Thymus (tissue), 11 donors: ENCODE measurements at regions not wholly inside any gene's neighbourhood (a gene's known extent, or its start where the extent isn't known, plus 50 kb on each side); places are given as distances from the start of the nearest gene placed in this dataset.

Experiments used
- DNase-seq, 9 donors: peaks; one replicate each; pipeline ENCODE4 v3.0.0-alpha.2; 2013; ENCODE audit warnings: low spot score in 9 of 9, low read depth in 6 of 9, missing footprints in 1 of 9
- H3K27ac ChIP-seq, 2 donors: one replicate each; pipeline ENCODE4 v1.5.1; 2013; ENCODE audit warnings: control low read depth in 1 of 2, low read depth in 1 of 2, low read length in 1 of 2, mild to moderate bottlenecking in 1 of 2, moderate library complexity in 1 of 2
- H3K27me3 ChIP-seq, 2 donors: one replicate each; pipeline ENCODE4 v1.5.1; 2013; ENCODE audit warnings: low read length in 1 of 2; ENCODE audit not compliant: control insufficient read depth in 2 of 2, insufficient read depth in 1 of 2
- H3K36me3 ChIP-seq, 2 donors: one replicate each; pipeline ENCODE4 v1.5.1; 2013; ENCODE audit warnings: low read length in 1 of 2, mild to moderate bottlenecking in 1 of 2, moderate library complexity in 1 of 2; ENCODE audit not compliant: control insufficient read depth in 2 of 2, insufficient read depth in 2 of 2
- H3K4me1 ChIP-seq, 2 donors: one replicate each; pipeline ENCODE4 v1.5.1; 2013; ENCODE audit warnings: low read length in 2 of 2; ENCODE audit not compliant: control insufficient read depth in 2 of 2, insufficient read depth in 2 of 2
- H3K4me3 ChIP-seq, 2 donors: one replicate each; pipeline ENCODE4 v1.5.1; 2013; ENCODE audit warnings: low read length in 2 of 2, control low read depth in 1 of 2, mild to moderate bottlenecking in 1 of 2
- H3K9me3 ChIP-seq, 2 donors: one replicate each; pipeline ENCODE4 v1.5.1; 2013; ENCODE audit warnings: low read length in 1 of 2, mild to moderate bottlenecking in 1 of 2; ENCODE audit not compliant: control insufficient read depth in 2 of 2, insufficient read depth in 1 of 2
- WGBS: extraction: QIAGEN DNeasy Blood & Tissue Kit; methylation state at CpG from one replicate; pipeline ENCODE4 v1.1.7; 2013; 5-methylcytosine and 5-hydroxymethylcytosine counted together
- donor health status: healthy.

DNA sequence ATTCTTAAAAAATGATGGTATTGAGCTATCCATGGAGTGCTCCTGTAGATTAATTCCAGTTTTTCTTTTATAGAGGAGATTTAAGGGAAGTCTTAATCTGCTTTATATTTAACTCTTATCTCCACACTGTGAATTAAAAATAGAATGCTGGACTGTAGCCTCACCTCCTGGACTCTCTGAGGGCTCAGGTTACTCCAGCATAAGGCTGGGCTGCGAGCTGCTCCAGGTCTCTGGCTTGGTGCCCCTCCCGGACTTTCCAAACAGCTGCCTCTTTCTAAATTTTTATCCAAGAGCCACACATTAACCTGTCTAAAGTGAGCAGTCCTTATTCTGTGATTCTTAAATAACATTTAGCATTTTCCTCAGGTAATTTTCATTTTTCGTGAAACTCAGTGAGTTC lies 218.7 kb upstream of the JADE1 start:
- Histone ChIP-seq H3K27me3 (no peaks in the 10 kb centered on the region), H3K4me1 (no peaks in the 10 kb centered on the region), H3K9me3 (no peaks in the 10 kb centered on the region), H3K27ac (no peak overlapping the region), H3K36me3 (no peaks in the 10 kb centered on the region), H3K4me3 (no peak overlapping the region)
- DNase-seq: no peak
- 89% methylated on average over 3 of the region's 3 CpGs for WGBS

DNA sequence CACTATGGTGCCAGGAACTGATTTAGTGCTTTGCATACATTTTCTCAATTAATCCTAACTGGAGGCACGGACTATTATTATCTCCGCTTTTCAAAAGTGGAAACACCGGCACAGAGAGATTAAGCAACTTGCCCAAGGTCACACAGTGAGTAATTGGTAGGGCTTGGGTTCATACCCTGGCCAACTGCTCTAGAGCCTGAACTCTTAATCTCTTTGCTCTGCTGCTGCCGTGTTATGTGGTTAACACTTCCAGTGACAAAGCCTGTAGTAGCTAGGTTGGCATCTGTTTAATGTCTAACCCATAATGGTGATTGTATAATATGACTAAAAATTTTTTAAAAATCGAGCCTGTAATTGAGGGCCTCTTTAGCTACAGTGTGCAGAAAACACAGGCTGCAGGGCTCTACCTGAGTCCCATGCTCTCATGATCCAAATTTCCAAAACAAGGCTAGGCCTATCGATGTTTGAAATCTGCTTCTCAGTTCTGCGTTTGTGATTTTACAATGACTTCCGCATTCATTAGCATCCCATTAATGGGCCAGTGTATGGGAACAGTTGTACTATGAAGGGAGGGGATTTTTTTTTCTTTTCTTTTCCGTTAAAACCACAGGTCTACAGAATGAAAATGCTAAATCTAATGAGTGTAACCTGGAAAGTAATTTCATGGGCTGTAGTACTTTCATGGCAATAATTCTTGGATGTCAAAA lies 219.3 kb upstream of the JADE1 start:
- no peaks in the 10 kb centered on the region for H3K36me3 ChIP-seq
- no peak for DNase-seq
- H3K9me3 ChIP-seq: no peaks in the 10 kb centered on the region
- H3K4me3 ChIP-seq: no peak overlapping the region
- no peaks in the 10 kb centered on the region for H3K27me3 ChIP-seq
- no peaks in the 10 kb centered on the region for H3K4me1 ChIP-seq
- 94% methylated on average over 9 of the region's 9 CpGs for WGBS
- H3K27ac ChIP-seq: no peak overlapping the region

DNA sequence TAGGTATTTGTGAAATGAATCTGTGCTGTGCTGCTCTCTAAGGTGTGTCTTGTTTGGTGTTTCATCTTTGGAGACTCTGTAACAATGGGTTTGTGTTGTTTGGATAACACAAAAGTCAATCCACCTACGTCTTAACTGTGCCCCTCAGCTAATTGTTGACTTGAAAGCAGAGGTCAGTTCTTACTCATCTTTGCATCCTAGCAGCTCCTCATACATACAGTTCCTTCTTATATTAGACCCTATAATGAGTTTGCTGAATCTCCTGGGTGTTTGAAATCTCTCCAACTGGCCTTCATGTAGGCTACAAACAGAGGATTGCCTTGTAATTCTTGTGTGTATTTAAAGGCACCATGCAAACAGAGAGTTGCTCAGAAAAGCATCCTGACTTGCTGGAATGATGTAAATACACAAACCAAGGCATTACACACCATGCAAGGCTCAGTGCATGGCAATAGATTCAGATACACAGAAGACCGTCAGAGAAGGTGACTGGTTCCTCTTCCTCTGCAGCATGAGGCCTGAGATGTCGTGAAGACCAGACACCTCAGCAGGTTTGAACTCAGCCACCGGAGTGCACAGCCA lies 220.0 kb upstream of the JADE1 start:
- H3K9me3 ChIP-seq: no peaks in the 10 kb centered on the region
- DNase-seq: no peak
- H3K4me1 ChIP-seq: no peaks in the 10 kb centered on the region
- no peaks in the 10 kb centered on the region for H3K27me3 ChIP-seq
- 92% methylated on average over 4 of the region's 4 CpGs for WGBS
- H3K27ac ChIP-seq: no peak overlapping the region
- no peak overlapping the region for H3K4me3 ChIP-seq
- no peaks in the 10 kb centered on the region for H3K36me3 ChIP-seq

DNA sequence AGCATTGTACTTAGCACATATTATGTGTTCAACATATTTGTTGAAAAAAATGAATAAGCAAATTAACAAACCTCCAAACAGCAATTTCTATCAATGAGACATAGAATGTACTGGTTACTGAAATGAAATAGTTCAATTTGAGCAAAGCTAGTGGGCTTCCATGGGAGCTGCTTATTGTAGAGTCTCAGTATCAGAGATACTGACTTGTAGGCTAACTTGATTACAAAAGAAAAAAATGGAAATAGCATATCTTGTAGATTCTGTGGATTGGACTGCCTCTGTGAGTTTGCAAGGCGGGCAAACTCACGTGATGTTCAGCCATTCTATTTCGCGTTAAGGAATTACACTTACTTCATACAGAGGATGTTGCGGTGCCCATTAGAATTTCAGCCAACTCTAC lies 222.1 kb upstream of the JADE1 start:
- no peaks in the 10 kb centered on the region for H3K9me3 ChIP-seq
- H3K27ac ChIP-seq: no peak overlapping the region
- no peaks in the 10 kb centered on the region for H3K4me1 ChIP-seq
- 96% methylated on average over 5 of the region's 5 CpGs for WGBS
- DNase-seq: no peak
- no peak overlapping the region for H3K4me3 ChIP-seq
- H3K36me3 ChIP-seq: no peaks in the 10 kb centered on the region
- no peaks in the 10 kb centered on the region for H3K27me3 ChIP-seq

DNA sequence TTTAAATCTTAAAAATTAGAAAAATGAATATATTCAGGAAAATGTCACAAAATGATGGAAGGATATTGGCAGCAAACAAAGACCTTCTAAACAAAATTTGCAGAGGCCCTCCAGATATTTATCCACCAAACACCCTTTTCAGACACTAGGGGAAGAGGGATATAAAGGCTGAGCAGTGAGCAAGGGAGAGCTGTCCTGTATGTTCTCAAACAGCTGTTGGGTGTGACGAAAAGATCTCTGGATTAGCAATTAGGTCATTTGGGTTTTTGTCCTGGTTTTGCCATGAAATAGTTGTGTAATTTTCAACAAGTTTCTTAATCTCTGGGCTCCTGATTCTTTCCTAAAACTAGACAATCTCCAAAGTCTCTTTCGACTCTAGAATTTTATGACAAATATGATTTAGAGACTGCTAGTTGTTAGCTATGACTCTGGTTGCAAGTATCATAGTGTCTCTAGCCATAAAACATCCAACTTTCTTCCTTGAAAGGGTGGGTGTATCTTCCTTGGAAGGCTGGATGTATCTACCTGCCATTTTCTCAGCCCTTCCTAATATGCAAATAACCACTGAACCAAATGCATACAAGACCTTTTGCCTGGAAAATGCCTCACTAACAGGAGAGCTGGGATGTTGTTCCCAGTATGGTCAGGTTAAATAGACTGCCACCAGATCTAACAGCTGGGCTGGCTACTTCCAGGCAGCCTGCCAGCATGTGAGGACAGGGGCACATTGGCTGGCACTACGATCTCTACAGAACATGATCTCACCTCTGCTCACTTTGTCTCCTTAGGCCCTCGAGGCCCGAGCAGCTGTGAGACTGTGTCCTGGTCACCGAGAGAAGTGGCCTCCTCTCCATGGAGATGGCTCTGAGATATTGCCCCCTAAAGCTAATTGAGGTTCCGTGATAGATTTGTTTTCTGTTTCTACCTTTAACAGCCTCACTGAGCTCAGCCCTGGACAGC lies 225.5 kb upstream of the JADE1 start:
- H3K27ac ChIP-seq: no peak overlapping the region
- no peaks in the 10 kb centered on the region for H3K27me3 ChIP-seq
- no peak for DNase-seq
- no peaks in the 10 kb centered on the region for H3K9me3 ChIP-seq
- WGBS: 94% methylated on average over 7 of the region's 7 CpGs
- H3K4me1 ChIP-seq: no peaks in the 10 kb centered on the region
- no peaks in the 10 kb centered on the region for H3K36me3 ChIP-seq
- no peak overlapping the region for H3K4me3 ChIP-seq

DNA sequence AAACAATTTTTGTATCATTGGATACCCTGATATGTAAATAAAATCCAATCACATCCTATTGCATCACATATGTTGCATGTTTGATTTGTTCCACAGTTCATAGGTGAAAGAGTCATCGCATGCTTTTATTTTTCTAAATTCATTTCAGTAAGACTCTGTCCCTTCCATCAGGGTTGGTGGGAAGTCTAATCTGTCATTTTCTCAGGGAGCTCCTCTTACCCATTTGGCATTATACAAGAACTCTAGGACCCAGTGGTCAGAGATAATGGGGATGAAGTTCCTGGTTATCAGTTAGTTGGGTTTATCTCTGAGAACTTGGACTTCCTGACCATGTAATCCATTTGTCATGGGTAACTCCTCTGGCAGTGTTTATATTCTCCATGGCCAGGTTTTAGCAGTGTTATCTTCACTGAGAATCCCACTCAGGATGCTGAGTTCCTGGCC lies 227.1 kb upstream of the JADE1 start:
- H3K36me3 ChIP-seq: no peaks in the 10 kb centered on the region
- no peaks in the 10 kb centered on the region for H3K4me1 ChIP-seq
- H3K27ac ChIP-seq: no peak overlapping the region
- DNase-seq: no peak
- no peaks in the 10 kb centered on the region for H3K27me3 ChIP-seq
- 96% methylated on average over 1 of the region's 1 CpG for WGBS
- no peak overlapping the region for H3K4me3 ChIP-seq
- H3K9me3 ChIP-seq: no peaks in the 10 kb centered on the region

DNA sequence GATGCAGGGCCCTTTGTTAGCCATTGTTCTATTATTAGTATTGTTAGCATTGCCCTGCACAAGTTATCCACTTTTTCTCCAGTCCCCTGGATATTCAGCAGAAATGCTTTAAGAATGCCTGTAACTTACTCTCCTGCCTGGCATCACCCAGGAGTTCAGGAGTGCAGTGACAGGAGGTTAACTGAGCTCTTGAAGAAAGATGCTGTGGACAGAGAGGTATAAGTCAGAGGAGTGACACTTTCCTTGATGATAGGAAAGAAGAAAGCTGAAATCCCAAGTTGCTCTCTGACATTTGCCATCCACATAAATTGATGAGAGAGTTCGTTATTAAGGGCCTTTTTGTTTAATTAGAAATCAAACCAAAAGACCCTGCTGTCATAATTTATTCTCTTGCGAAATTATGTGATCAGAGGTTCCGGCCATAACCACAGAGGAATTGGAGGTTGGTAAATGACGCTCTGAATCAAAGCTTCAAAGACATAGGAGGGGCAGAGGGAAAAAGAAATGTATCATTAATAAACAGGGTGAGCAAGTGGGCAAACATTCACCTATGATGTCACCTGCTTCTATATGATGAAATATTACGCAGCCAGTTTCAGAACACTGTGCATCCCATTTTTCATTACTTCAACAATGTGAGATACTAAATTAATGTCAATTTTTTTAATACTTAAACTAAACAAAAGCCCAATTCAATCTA lies 230.2 kb upstream of the JADE1 start:
- WGBS: 76% methylated on average over 5 of the region's 5 CpGs
- Histone ChIP-seq H3K27me3 (no peaks in the 10 kb centered on the region), H3K9me3 (no peaks in the 10 kb centered on the region), H3K27ac (no peak overlapping the region), H3K4me1 (no peaks in the 10 kb centered on the region), H3K4me3 (no peak overlapping the region), H3K36me3 (no peaks in the 10 kb centered on the region)
- no peak for DNase-seq

DNA sequence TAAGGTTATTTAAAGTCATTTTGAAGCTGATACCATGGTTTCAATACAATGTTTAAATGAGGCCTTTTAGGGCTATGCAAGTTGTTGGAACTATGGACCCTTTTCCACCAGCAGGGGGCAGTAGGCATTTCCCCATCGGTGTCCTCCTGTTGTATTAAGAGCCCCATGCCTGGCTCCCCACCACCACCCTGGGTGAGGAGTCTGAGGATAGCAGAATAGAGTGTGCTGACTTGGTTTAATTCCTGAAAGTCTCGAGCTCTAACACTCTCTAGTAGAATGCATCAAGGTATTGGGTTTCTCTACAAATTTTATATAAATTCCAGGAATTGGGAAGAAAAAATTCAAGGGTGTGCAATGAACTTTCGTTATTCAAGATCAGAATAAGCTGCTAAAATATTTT lies 234.8 kb upstream of the JADE1 start:
- no peak overlapping the region for H3K4me3 ChIP-seq
- no peaks in the 10 kb centered on the region for H3K9me3 ChIP-seq
- 36% methylated on average over 3 of the region's 3 CpGs for WGBS
- DNase-seq: peak; percentile 23 to 82 (median 58)
- H3K4me1 ChIP-seq: no peaks in the 10 kb centered on the region
- no peak overlapping the region for H3K27ac ChIP-seq
- H3K27me3 ChIP-seq: no peaks in the 10 kb centered on the region
- no peaks in the 10 kb centered on the region for H3K36me3 ChIP-seq
